ENCODE measurements at regions not wholly inside any gene's neighbourhood (a gene's known extent, or its start where the extent isn't known, plus 50 kb on each side); places are given as distances from the start of the nearest gene placed in this dataset.
A peak's percentile ranks its signal among the peaks of the same experiment; 100 is the strongest.

DNA sequence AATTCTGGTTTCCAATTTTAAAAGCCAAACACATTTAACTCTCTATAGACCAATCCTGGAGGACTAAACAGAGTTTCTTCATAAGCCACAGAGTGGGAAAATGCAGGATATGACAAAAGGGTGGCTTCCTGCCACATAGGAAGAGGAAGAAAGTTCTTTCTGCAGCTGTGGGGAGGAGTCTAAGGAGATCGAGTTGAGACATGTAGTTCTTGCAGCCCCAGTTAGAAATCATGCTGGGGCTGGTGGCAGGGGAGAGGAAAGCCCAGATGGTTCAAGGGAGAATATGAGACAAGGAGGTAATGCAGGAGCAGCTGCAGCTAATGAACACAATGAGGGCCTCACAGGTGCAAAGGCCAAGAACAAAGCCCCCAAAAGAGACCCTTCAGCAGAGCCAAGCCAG, 85.0 kb upstream of the ARID2 start:
- H3K36me3 ChIP-seq (ENCODE audit: control insufficient read depth in 2 of 2, insufficient read depth in 2 of 2, low read length in 1 of 2) = no peaks in the 10 kb centered on the region
- 0% methylated on average over 1 of the region's 1 CpG for WGBS
- DNase-seq (ENCODE audit: low read depth in 6 of 9, low spot score in 9 of 9) = peak; percentile 36 to 87 (median 62)

DNA sequence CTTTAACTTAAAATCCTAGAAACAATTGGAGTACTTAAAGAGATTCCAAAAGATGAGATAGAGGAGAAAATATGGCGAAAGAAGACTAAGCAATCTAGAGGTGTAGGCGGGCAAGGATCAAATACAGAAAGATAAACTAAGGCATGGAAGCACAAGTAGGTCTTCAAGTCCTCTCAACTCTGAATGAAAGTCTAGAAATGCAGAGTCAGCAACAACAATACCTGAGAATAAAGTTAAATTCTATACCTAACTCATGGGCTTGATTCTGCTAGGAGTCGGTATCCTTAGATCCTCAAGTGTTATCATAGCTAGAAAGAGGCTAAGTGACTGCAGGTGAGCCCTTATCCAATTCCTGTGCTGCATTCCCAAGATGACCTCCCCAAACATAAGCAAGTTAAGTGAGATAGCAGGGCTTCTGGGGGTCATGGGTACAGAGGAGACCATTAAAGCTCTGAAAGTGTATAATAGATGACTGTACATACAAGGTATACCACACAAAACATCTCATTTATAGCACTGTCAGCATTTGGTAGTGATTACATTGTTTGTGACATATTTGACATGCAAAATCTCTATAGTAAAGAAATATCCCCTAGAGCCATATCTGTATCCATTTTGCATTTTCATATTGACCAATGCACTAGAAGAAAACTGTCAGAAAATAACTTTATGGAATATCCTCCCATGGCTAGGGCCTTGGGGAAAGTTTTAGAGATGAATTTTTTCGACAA, 82.5 kb upstream of the ARID2 start:
- H3K36me3 ChIP-seq (ENCODE audit: control insufficient read depth in 2 of 2, insufficient read depth in 2 of 2, low read length in 1 of 2) = no peaks in the 10 kb centered on the region

More for the DNA sequence above, 85.0 kb upstream of the ARID2 start:
- no peak overlapping the region for H3K4me3 ChIP-seq (ENCODE audit: low read length in 2 of 2)
- no peaks in the 10 kb centered on the region for H3K9me3 ChIP-seq (ENCODE audit: control insufficient read depth in 2 of 2, insufficient read depth in 1 of 2, low read length in 1 of 2)
- H3K27ac ChIP-seq (ENCODE audit: low read depth in 1 of 2, low read length in 1 of 2) = peak overlapping the region; percentile 68 to 81
- H3K4me1 ChIP-seq (ENCODE audit: control insufficient read depth in 2 of 2, insufficient read depth in 2 of 2, low read length in 2 of 2) = peaks cover 12 to 16% of the 10 kb centered on the region in 2 donors
- no peaks in the 10 kb centered on the region for H3K27me3 ChIP-seq (ENCODE audit: control insufficient read depth in 2 of 2, insufficient read depth in 1 of 2, low read length in 1 of 2)

DNA sequence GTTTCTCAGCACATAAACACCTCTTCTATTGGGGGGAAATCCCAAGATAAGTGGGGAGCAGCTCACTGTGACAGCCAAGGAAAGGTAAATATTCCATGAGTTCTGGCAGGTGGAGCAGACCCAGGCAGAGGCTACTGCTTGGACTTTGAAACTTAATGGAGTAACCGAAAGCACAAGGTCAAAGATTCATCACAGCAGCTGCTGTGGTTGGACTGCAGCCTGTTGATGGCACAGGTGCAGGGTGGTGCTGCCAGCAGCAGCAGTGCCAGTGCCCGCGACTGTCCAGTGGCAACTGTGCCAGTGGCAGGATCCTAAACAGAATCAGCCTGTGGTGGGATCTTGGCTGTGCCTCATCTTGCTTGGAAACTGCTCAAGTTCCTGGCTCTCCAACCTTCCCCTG, 81.4 kb upstream of the ARID2 start:
- Histone ChIP-seq H3K36me3 (ENCODE audit: control insufficient read depth in 2 of 2, insufficient read depth in 2 of 2, low read length in 1 of 2) (no peaks in the 10 kb centered on the region), H3K4me1 (ENCODE audit: control insufficient read depth in 2 of 2, insufficient read depth in 2 of 2, low read length in 2 of 2) (peaks cover 12 to 16% of the 10 kb centered on the region in 2 donors), H3K4me3 (ENCODE audit: low read length in 2 of 2) (no peak overlapping the region), H3K9me3 (ENCODE audit: control insufficient read depth in 2 of 2, insufficient read depth in 1 of 2, low read length in 1 of 2) (no peaks in the 10 kb centered on the region), H3K27ac (ENCODE audit: low read depth in 1 of 2, low read length in 1 of 2) (no peak overlapping the region), H3K27me3 (ENCODE audit: control insufficient read depth in 2 of 2, insufficient read depth in 1 of 2, low read length in 1 of 2) (no peaks in the 10 kb centered on the region)
- WGBS = 90% methylated on average over 3 of the region's 3 CpGs
- DNase-seq (ENCODE audit: low read depth in 6 of 9, low spot score in 9 of 9) = no peak

More for the DNA sequence above, 82.5 kb upstream of the ARID2 start:
- no peak for DNase-seq (ENCODE audit: low read depth in 6 of 9, low spot score in 9 of 9)
- Histone ChIP-seq H3K27me3 (ENCODE audit: control insufficient read depth in 2 of 2, insufficient read depth in 1 of 2, low read length in 1 of 2) (no peaks in the 10 kb centered on the region), H3K9me3 (ENCODE audit: control insufficient read depth in 2 of 2, insufficient read depth in 1 of 2, low read length in 1 of 2) (no peaks in the 10 kb centered on the region), H3K27ac (ENCODE audit: low read depth in 1 of 2, low read length in 1 of 2) (no peak overlapping the region), H3K4me3 (ENCODE audit: low read length in 2 of 2) (no peak overlapping the region), H3K4me1 (ENCODE audit: control insufficient read depth in 2 of 2, insufficient read depth in 2 of 2, low read length in 2 of 2) (peaks cover 12 to 16% of the 10 kb centered on the region in 2 donors)
- WGBS = 100% methylated on average over 4 of the region's 4 CpGs

DNA sequence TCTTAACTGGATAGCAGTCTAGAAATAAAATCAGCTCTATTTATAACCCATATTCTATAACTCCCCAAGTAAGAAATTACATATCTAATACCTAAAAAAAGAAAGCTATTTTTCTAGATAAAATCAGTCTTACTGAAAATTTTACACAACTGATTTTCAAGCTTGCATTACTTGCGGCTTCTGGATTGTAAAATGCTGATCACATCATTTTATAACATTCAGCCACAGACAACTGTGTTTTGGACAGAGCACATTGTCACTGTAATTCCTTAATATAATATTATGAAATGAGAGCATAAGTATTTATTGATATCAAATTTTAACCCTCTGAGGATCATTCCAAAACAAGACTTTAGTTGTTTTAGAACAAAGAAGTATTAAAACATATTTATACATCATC, 78.5 kb upstream of the ARID2 start:
- H3K9me3 ChIP-seq (ENCODE audit: control insufficient read depth in 2 of 2, insufficient read depth in 1 of 2, low read length in 1 of 2) = no peaks in the 10 kb centered on the region
- H3K27me3 ChIP-seq (ENCODE audit: control insufficient read depth in 2 of 2, insufficient read depth in 1 of 2, low read length in 1 of 2) = no peaks in the 10 kb centered on the region
- WGBS = 99% methylated on average over 1 of the region's 1 CpG
- no peak overlapping the region for H3K27ac ChIP-seq (ENCODE audit: low read depth in 1 of 2, low read length in 1 of 2)
- H3K4me1 ChIP-seq (ENCODE audit: control insufficient read depth in 2 of 2, insufficient read depth in 2 of 2, low read length in 2 of 2) = peaks cover 3 to 5% of the 10 kb centered on the region in 2 donors
- DNase-seq (ENCODE audit: low read depth in 6 of 9, low spot score in 9 of 9) = no peak
- H3K4me3 ChIP-seq (ENCODE audit: low read length in 2 of 2) = no peak overlapping the region
- no peaks in the 10 kb centered on the region for H3K36me3 ChIP-seq (ENCODE audit: control insufficient read depth in 2 of 2, insufficient read depth in 2 of 2, low read length in 1 of 2)

DNA sequence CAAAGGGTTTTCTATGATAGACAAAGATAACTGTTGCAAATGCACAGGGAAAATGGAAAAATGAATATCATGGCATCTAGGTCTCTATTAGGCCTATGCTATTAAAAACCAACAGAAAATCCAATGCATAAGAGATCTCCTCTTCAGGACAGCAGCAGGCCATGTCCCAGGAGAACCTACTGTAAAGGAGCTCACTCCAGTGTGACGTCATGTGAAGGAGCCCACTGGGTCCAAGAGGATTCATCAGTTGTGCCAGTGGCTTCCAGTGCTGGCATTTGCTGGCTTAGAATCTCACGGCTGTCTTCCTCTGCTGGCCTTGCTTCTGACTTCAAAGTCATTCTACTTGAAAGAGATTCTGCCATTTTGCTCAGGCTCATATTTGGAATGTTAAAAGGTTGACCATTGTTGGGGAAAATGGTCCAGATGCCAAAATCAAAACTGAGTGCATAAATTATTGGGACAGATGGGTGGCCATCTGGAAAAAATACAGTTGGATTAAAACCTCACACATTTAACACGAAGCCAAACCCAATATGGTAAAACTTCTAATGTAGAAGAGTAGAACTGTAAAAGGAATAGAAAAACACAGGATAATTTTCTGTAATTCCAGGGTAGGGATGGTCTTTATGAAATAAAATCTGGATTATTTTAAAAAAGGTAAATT, 75.4 kb upstream of the ARID2 start:
- Histone ChIP-seq H3K36me3 (ENCODE audit: control insufficient read depth in 2 of 2, insufficient read depth in 2 of 2, low read length in 1 of 2) (no peaks in the 10 kb centered on the region), H3K27ac (ENCODE audit: low read depth in 1 of 2, low read length in 1 of 2) (no peak overlapping the region), H3K4me1 (ENCODE audit: control insufficient read depth in 2 of 2, insufficient read depth in 2 of 2, low read length in 2 of 2) (no peaks in the 10 kb centered on the region), H3K9me3 (ENCODE audit: control insufficient read depth in 2 of 2, insufficient read depth in 1 of 2, low read length in 1 of 2) (no peaks in the 10 kb centered on the region), H3K27me3 (ENCODE audit: control insufficient read depth in 2 of 2, insufficient read depth in 1 of 2, low read length in 1 of 2) (no peaks in the 10 kb centered on the region), H3K4me3 (ENCODE audit: low read length in 2 of 2) (no peak overlapping the region)
- DNase-seq (ENCODE audit: low read depth in 6 of 9, low spot score in 9 of 9) = no peak
- 97% methylated on average over 3 of the region's 3 CpGs for WGBS

DNA sequence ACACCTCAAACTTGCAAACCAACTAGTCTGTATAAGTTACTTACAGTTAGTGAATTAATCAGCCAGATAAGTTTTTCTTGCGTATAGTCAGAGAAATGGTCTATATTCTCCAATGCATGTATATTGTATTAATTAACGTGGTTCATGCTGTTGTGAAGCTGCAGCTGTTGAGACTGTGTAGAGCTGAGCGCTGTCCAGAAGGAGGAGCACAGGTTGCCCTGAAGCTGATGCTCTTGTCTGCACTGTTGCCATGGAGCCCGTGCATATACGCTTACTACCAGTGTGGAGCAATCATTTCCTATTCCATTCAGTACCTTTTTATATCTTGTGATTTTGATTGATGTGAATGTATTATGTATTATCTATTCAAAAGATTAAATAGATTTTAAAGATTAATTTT, 74.3 kb upstream of the ARID2 start:
- Histone ChIP-seq H3K36me3 (ENCODE audit: control insufficient read depth in 2 of 2, insufficient read depth in 2 of 2, low read length in 1 of 2) (no peaks in the 10 kb centered on the region), H3K27me3 (ENCODE audit: control insufficient read depth in 2 of 2, insufficient read depth in 1 of 2, low read length in 1 of 2) (no peaks in the 10 kb centered on the region), H3K9me3 (ENCODE audit: control insufficient read depth in 2 of 2, insufficient read depth in 1 of 2, low read length in 1 of 2) (no peaks in the 10 kb centered on the region), H3K27ac (ENCODE audit: low read depth in 1 of 2, low read length in 1 of 2) (no peak overlapping the region), H3K4me3 (ENCODE audit: low read length in 2 of 2) (no peak overlapping the region), H3K4me1 (ENCODE audit: control insufficient read depth in 2 of 2, insufficient read depth in 2 of 2, low read length in 2 of 2) (no peaks in the 10 kb centered on the region)
- WGBS = 73% methylated on average over 5 of the region's 5 CpGs
- peak in 4 of 9 donors; percentile 44 to 79 (median 54) for DNase-seq (ENCODE audit: low read depth in 6 of 9, low spot score in 9 of 9)

DNA sequence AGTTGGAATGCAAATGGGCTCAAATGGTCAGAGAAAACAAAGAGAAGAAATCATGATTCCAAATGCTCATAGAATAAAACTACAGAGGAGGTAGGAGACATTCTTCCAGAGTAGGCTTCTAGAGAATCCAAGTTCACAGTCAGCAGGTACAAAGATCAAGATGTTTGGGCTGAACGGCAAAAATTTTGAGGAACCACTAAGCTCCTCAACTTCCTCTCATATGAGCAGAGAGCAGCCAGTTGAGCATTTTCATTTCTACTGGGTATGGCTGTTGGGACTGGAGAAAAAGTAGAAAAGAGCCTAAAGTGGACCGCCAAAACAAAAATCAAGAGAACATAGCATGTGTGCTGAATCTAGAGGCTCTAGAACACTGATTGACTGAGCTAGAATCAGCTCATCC, 73.8 kb upstream of the ARID2 start:
- Histone ChIP-seq H3K9me3 (ENCODE audit: control insufficient read depth in 2 of 2, insufficient read depth in 1 of 2, low read length in 1 of 2) (no peaks in the 10 kb centered on the region), H3K4me3 (ENCODE audit: low read length in 2 of 2) (no peak overlapping the region), H3K4me1 (ENCODE audit: control insufficient read depth in 2 of 2, insufficient read depth in 2 of 2, low read length in 2 of 2) (no peaks in the 10 kb centered on the region), H3K27me3 (ENCODE audit: control insufficient read depth in 2 of 2, insufficient read depth in 1 of 2, low read length in 1 of 2) (no peaks in the 10 kb centered on the region), H3K27ac (ENCODE audit: low read depth in 1 of 2, low read length in 1 of 2) (no peak overlapping the region), H3K36me3 (ENCODE audit: control insufficient read depth in 2 of 2, insufficient read depth in 2 of 2, low read length in 1 of 2) (no peaks in the 10 kb centered on the region)
- no peak for DNase-seq (ENCODE audit: low read depth in 6 of 9, low spot score in 9 of 9)
- 55% methylated on average over 2 of the region's 2 CpGs for WGBS

DNA sequence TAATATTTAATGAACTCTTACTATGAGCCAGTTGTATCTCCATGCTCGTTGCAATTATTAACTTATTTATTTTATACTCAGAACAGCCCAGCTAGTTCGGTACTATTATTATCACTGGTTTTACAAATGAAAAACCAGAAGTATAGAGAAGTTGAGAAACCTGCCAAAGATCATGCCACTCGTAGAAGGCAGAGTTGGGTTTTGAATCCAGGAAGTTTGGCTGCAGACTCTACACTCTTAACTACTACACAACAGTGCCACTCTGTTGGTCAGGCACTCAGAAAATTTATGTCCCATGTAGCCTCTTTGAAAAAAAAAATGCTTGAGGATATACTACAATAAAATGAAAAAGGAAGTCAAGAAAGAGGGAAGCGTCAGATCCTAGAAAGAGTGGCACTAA, 71.5 kb upstream of the ARID2 start:
- Histone ChIP-seq H3K27me3 (ENCODE audit: control insufficient read depth in 2 of 2, insufficient read depth in 1 of 2, low read length in 1 of 2) (no peaks in the 10 kb centered on the region), H3K27ac (ENCODE audit: low read depth in 1 of 2, low read length in 1 of 2) (no peak overlapping the region), H3K36me3 (ENCODE audit: control insufficient read depth in 2 of 2, insufficient read depth in 2 of 2, low read length in 1 of 2) (no peaks in the 10 kb centered on the region), H3K9me3 (ENCODE audit: control insufficient read depth in 2 of 2, insufficient read depth in 1 of 2, low read length in 1 of 2) (no peaks in the 10 kb centered on the region), H3K4me3 (ENCODE audit: low read length in 2 of 2) (no peak overlapping the region), H3K4me1 (ENCODE audit: control insufficient read depth in 2 of 2, insufficient read depth in 2 of 2, low read length in 2 of 2) (no peaks in the 10 kb centered on the region)
- no peak for DNase-seq (ENCODE audit: low read depth in 6 of 9, low spot score in 9 of 9)
- WGBS = 89% methylated on average over 4 of the region's 4 CpGs

DNA sequence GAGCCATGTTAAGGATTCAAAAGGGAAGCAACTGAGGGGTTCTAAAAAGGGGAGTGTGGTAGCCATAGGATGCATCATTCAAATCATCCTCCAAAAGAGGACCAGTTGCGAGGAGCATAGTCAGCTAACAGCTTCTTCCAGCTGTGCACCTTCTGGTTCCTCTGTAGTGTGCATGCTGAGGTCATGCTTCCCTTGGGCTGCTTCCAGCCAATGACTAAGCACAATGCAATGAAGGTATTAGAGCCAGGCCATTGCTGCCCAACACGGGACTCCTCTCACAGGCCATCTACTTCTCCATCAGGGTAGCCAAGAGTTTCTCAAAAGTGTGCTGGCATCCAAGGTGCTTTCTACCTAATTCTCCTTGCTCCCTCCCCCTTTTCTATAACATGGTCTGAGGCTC, 69.2 kb upstream of the ARID2 start:
- H3K36me3 ChIP-seq (ENCODE audit: control insufficient read depth in 2 of 2, insufficient read depth in 2 of 2, low read length in 1 of 2) = no peaks in the 10 kb centered on the region
- H3K27ac ChIP-seq (ENCODE audit: low read depth in 1 of 2, low read length in 1 of 2) = no peak overlapping the region
- no peaks in the 10 kb centered on the region for H3K9me3 ChIP-seq (ENCODE audit: control insufficient read depth in 2 of 2, insufficient read depth in 1 of 2, low read length in 1 of 2)
- no peaks in the 10 kb centered on the region for H3K4me1 ChIP-seq (ENCODE audit: control insufficient read depth in 2 of 2, insufficient read depth in 2 of 2, low read length in 2 of 2)
- no peak overlapping the region for H3K4me3 ChIP-seq (ENCODE audit: low read length in 2 of 2)
- no peaks in the 10 kb centered on the region for H3K27me3 ChIP-seq (ENCODE audit: control insufficient read depth in 2 of 2, insufficient read depth in 1 of 2, low read length in 1 of 2)
- no peak for DNase-seq (ENCODE audit: low read depth in 6 of 9, low spot score in 9 of 9)
- 86% methylated on average over 2 of the region's 2 CpGs for WGBS

Data from thymus (tissue), 11 donors.